ENCODE measurements at regions not wholly inside any gene's neighbourhood (a gene's known extent, or its start where the extent isn't known, plus 50 kb on each side); places are given as distances from the start of the nearest gene placed in this dataset.

DNA sequence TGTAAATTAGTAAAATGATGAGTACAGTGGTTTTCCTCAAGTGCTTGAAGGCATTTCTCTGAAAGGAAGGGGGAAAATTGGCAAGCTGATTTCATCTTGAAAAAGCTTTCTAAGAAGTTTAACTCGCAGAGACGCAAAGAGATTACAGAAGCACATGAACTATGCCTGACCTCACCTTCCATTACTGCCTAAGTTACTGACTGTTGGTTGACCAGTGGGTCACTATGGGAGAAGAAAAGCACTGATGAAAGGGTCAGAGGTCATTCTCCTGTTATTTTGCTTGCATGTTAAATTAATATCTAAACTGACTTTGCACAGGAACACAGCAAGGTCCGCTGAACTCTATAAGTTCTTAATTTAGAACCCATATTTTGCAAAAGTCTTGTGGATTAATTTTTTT is 225.6 kb downstream of the ARL4A start:
- H3K79me2 ChIP-seq (ENCODE audit: insufficient read depth, low read length) = no peaks in the 10 kb centered on the region
- no peak for TF ChIP-seq REST (IDR thresholded peaks at IDR 0.05; ENCODE audit: low read depth)
- H3K27me3 ChIP-seq (ENCODE audit: insufficient read depth, low read length) = no peaks in the 10 kb centered on the region
- DNase-seq (ENCODE audit: low read depth, low spot score) (no peak), ATAC-seq (no peak)
- intact Hi-C loops (cut with micrococcal nuclease) = no loop called here
- no peaks in the 10 kb centered on the region for H3K9me2 ChIP-seq (ENCODE audit: insufficient read depth)
- H2AFZ ChIP-seq (ENCODE audit: low read depth, low read length, poor library complexity, severe bottlenecking) = no peak overlapping the region
- BruUV-seq (replicated peaks) = no TSS peak
- no peak overlapping the region for H3K9ac ChIP-seq (ENCODE audit: low read length)
- H3K4me2 ChIP-seq (ENCODE audit: low read length) = no peak overlapping the region
- RAD21 ChIA-PET (ENCODE audit: low non-redundant PET in 1 of 2, low total read pairs in 2 of 2, uncharacterized antibody in 2 of 2, unreplicated experiment in 2 of 2) = no interaction called here
- H3K36me3 ChIP-seq (ENCODE audit: control insufficient read depth in 1 of 2, insufficient read depth in 2 of 2, low read length in 2 of 2) = no peaks in the 10 kb centered on the region
- H3K27ac ChIP-seq (ENCODE audit: low read depth, low read length) = no peak overlapping the region
- H3K9me3 ChIP-seq (ENCODE audit: control insufficient read depth in 1 of 2, insufficient read depth in 1 of 2, low read depth in 1 of 2, low read length in 2 of 2) = no peaks in the 10 kb centered on the region
- no peaks in the 10 kb centered on the region for H3K4me1 ChIP-seq (ENCODE audit: control insufficient read depth in 1 of 2, insufficient read depth in 2 of 2, low read length in 2 of 2)
- no peaks in the 10 kb centered on the region for H4K20me1 ChIP-seq (ENCODE audit: insufficient read depth)
- no peak overlapping the region for H3K4me3 ChIP-seq (replicated peaks in 1 of 2; ENCODE audit: low read depth in 1 of 2, low read length in 2 of 2)
- CTCF ChIA-PET = no interaction called here
- POLR2A ChIA-PET = no interaction called here

GRCh38 chr7:12917801-12918200 is 230.4 kb downstream of the ARL4A start:
- Histone ChIP-seq H3K4me2 (ENCODE audit: low read length) (no peak overlapping the region), H3K4me1 (ENCODE audit: control insufficient read depth in 1 of 2, insufficient read depth in 2 of 2, low read length in 2 of 2) (peaks cover 0 to 4% of the 10 kb centered on the region in 2 experiments; a peak in 1 of 4 replicates), H2AFZ (ENCODE audit: low read depth, low read length, poor library complexity, severe bottlenecking) (no peak overlapping the region), H3K9me2 (ENCODE audit: insufficient read depth) (no peaks in the 10 kb centered on the region), H3K36me3 (ENCODE audit: control insufficient read depth in 1 of 2, insufficient read depth in 2 of 2, low read length in 2 of 2) (no peaks in the 10 kb centered on the region), H3K79me2 (ENCODE audit: insufficient read depth, low read length) (no peaks in the 10 kb centered on the region), H3K27me3 (ENCODE audit: insufficient read depth, low read length) (no peaks in the 10 kb centered on the region), H3K4me3 (replicated peaks in 1 of 2; ENCODE audit: low read depth in 1 of 2, low read length in 2 of 2) (no peak overlapping the region), H3K9me3 (ENCODE audit: control insufficient read depth in 1 of 2, insufficient read depth in 1 of 2, low read depth in 1 of 2, low read length in 2 of 2) (no peaks in the 10 kb centered on the region), H3K27ac (ENCODE audit: low read depth, low read length) (no peak overlapping the region), H3K9ac (ENCODE audit: low read length) (no peak overlapping the region), H4K20me1 (ENCODE audit: insufficient read depth) (no peaks in the 10 kb centered on the region)
- ChIA-PET CTCF (no interaction called here), POLR2A (no interaction called here), RAD21 (ENCODE audit: low non-redundant PET in 1 of 2, low total read pairs in 2 of 2, uncharacterized antibody in 2 of 2, unreplicated experiment in 2 of 2) (no interaction called here)
- DNase-seq (ENCODE audit: low read depth, low spot score) (no peak), ATAC-seq (no peak)
- intact Hi-C loops (cut with micrococcal nuclease) = no loop called here
- TF ChIP-seq ZNF274 (IDR thresholded peaks at IDR 0.05; ENCODE audit: low read depth, low read length) (no peak), SP1 (IDR thresholded peaks at IDR 0.05; ENCODE audit: low read depth) (no peak), REST (IDR thresholded peaks at IDR 0.05; ENCODE audit: low read depth) (no peak), SIN3A (IDR thresholded peaks at IDR 0.05; ENCODE audit: low read depth) (no peak)
- BruUV-seq (replicated peaks) = no TSS peak

Data from HCT116 (cell line).